ENCODE measurements at regions not wholly inside any gene's neighbourhood (a gene's known extent, or its start where the extent isn't known, plus 50 kb on each side); places are given as distances from the start of the nearest gene placed in this dataset.

GRCh38 chr17:68661265-68662036, 60.3 kb upstream of the FAM20A start:
- no peak for TF ChIP-seq CTCF (IDR thresholded peaks at IDR 0.05)
- TF ChIP-seq POLR2A (IDR thresholded peaks at IDR 0.05) = no peak

Data from lower leg skin (tissue), 3 donors.